Mesendoderm (in vitro differentiated cells): ENCODE measurements at regions not wholly inside any gene's neighbourhood (a gene's known extent, or its start where the extent isn't known, plus 50 kb on each side); places are given as distances from the start of the nearest gene placed in this dataset.

Experiments used
- DNase-seq: peaks from one replicate; pipeline ENCODE4 v3.0.0; 2013
- H2AK5ac ChIP-seq: 2 replicates; pipeline ENCODE4 v1.6.1; 2013; ENCODE audit warnings: low read length, inconsistent platforms
- H2BK120ac ChIP-seq: 2 replicates; pipeline ENCODE4 v1.6.1; 2013; ENCODE audit warnings: low read depth, mild to moderate bottlenecking, low read length, moderate library complexity, mixed read lengths
- H2BK15ac ChIP-seq: replicated peaks from 2 replicates; pipeline ENCODE4 v1.6.1; 2013; ENCODE audit warnings: low read depth, mild to moderate bottlenecking, moderate library complexity
- H2BK5ac ChIP-seq: 2 replicates; pipeline ENCODE4 v1.6.1; 2013; ENCODE audit warnings: low read length, inconsistent platforms
- H3K18ac ChIP-seq: 2 replicates; pipeline ENCODE4 v1.6.1; 2013; ENCODE audit warnings: mild to moderate bottlenecking, low read length, mixed read lengths
- H3K23ac ChIP-seq: one replicate; pipeline ENCODE4 v1.6.1; 2013; ENCODE audit warnings: low read length
- H3K27ac ChIP-seq: 2 replicates; pipeline ENCODE4 v1.5.1; 2013; ENCODE audit warnings: low read depth, mild to moderate bottlenecking, inconsistent platforms, low read length, moderate library complexity
- H3K27me3 ChIP-seq: 2 replicates; pipeline ENCODE4 v1.6.1; 2013; ENCODE audit warnings: low read length, control low read depth, mild to moderate bottlenecking, inconsistent platforms; ENCODE audit not compliant: insufficient read depth, poor library complexity
- H3K36me3 ChIP-seq: 2 replicates; pipeline ENCODE4 v1.6.1; 2013; ENCODE audit warnings: low read length, inconsistent platforms; ENCODE audit not compliant: control insufficient read depth, insufficient read depth
- H3K4ac ChIP-seq: one replicate; pipeline ENCODE4 v1.6.1; 2013; ENCODE audit warnings: low read depth, mild to moderate bottlenecking, low read length, moderate library complexity
- H3K4me1 ChIP-seq: 2 replicates; pipeline ENCODE4 v1.6.1; 2013; ENCODE audit warnings: low read depth, low read length, inconsistent platforms; ENCODE audit not compliant: control insufficient read depth
- H3K4me2 ChIP-seq: 2 replicates; pipeline ENCODE4 v1.6.1; 2013; ENCODE audit warnings: low read length
- H3K4me3 ChIP-seq: 2 replicates; pipeline ENCODE4 v1.5.1; 2013; ENCODE audit warnings: mild to moderate bottlenecking, low read length
- H3K56ac ChIP-seq: one replicate; pipeline ENCODE4 v1.6.1; 2013; ENCODE audit warnings: low read length
- H3K79me1 ChIP-seq: 2 replicates; pipeline ENCODE4 v1.6.1; 2013; ENCODE audit warnings: low read length, inconsistent platforms
- H3K79me2 ChIP-seq: 2 replicates; pipeline ENCODE4 v1.6.1; 2013; ENCODE audit warnings: mild to moderate bottlenecking, low read length; ENCODE audit not compliant: control insufficient read depth, insufficient read depth
- H3K9ac ChIP-seq: 2 replicates; pipeline ENCODE4 v1.6.1; 2013; ENCODE audit warnings: low read length, inconsistent platforms
- H4K5ac ChIP-seq: one replicate; pipeline ENCODE4 v1.6.1; 2013; ENCODE audit warnings: low read length
- H4K8ac ChIP-seq: one replicate; pipeline ENCODE4 v1.6.1; 2013; ENCODE audit warnings: low read depth, mild to moderate bottlenecking, control low read depth, low read length, moderate library complexity
- WGBS: extraction: QIAGEN DNeasy Blood & Tissue Kit; methylation state at CpG from one replicate; pipeline ENCODE4 v1.1.7; 2013; ENCODE audit warnings: low lambda C conversion rate, missing lambda C conversion rate; ENCODE audit not compliant: insufficient coverage; ENCODE audit errors: extremely low coverage; 5-methylcytosine and 5-hydroxymethylcytosine counted together

DNA sequence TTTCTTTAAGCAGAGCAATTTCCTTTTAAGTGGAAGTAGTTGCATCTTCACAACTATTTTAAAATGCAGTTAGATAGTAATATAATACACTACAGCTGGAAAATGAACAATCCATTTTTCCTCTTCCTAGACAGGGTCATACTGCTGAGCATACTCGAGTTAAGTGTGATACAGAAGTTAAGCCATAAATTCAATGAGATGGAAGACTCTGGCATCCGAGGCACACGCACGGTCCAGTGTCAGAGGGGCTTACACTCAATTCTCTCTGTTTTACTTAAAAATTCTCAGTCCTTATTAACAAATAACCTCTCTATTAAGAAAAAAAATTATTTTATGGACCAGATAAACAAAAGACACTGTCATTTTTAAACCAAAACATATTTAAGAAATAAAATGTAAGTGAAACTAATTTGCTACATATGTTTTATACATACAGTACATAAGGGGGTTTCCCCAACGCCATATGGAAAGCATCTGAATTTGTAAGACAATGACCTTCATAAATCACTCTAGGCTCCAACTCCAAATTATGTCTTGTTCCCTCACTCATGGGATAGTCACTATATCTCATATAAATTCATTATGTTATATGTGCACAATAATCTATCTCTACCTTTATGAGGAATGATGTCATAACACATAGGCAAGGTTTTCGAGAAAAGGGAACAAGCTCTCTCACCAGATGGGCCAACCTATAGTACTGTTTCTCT is 315.3 kb downstream of the PAPSS1 start:
- DNase-seq = no peak
- no peak overlapping the region for H3K23ac ChIP-seq
- H4K8ac ChIP-seq = no peak overlapping the region
- H3K4me2 ChIP-seq = no peak overlapping the region
- no peak overlapping the region for H3K56ac ChIP-seq
- H3K79me2 ChIP-seq = no peaks in the 10 kb centered on the region
- WGBS = no CpG with 5 or more reads among the region's 6 CpGs
- H2BK15ac ChIP-seq = no peak overlapping the region
- no peak overlapping the region for H3K4ac ChIP-seq
- no peak overlapping the region for H2BK5ac ChIP-seq
- no peaks in the 10 kb centered on the region for H3K27me3 ChIP-seq
- H3K36me3 ChIP-seq = no peaks in the 10 kb centered on the region
- no peak overlapping the region for H2AK5ac ChIP-seq
- H4K5ac ChIP-seq = no peak overlapping the region
- H3K9ac ChIP-seq = no peak overlapping the region
- H3K4me1 ChIP-seq = no peaks in the 10 kb centered on the region
- no peak overlapping the region for H2BK120ac ChIP-seq
- H3K18ac ChIP-seq = no peak overlapping the region
- H3K27ac ChIP-seq = no peak overlapping the region
- no peaks in the 10 kb centered on the region for H3K79me1 ChIP-seq
- H3K4me3 ChIP-seq = no peak overlapping the region

DNA sequence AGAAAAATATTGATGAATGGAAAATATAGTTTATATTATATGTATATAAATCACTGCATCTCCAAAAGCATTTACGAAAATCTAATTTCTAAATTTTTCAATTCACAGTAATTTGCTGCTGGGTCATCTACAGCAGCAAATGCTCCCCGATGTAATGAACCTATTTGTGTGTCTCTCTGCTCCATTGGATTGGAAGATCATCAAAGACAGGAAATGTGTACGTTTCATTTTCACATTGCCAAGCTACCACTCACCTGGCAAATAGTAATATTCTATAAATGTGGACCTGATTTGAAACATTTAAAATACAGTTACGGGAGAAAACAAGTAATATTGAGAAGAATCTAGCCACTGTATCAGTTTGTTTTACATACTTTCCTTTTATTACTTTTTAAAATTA is 317.7 kb downstream of the PAPSS1 start:
- Histone ChIP-seq H3K27ac (no peak overlapping the region), H2BK15ac (no peak overlapping the region), H3K9ac (no peak overlapping the region), H3K4me3 (no peak overlapping the region), H3K56ac (no peak overlapping the region), H2BK5ac (no peak overlapping the region), H2BK120ac (no peak overlapping the region), H3K27me3 (no peaks in the 10 kb centered on the region), H3K4ac (no peak overlapping the region), H3K36me3 (no peaks in the 10 kb centered on the region), H3K18ac (no peak overlapping the region), H3K23ac (no peak overlapping the region), H4K8ac (no peak overlapping the region), H3K79me1 (no peaks in the 10 kb centered on the region), H3K4me1 (no peaks in the 10 kb centered on the region), H3K79me2 (no peaks in the 10 kb centered on the region), H4K5ac (no peak overlapping the region), H2AK5ac (no peak overlapping the region), H3K4me2 (no peak overlapping the region)
- no CpG with 5 or more reads among the region's 4 CpGs for WGBS
- DNase-seq = no peak

DNA sequence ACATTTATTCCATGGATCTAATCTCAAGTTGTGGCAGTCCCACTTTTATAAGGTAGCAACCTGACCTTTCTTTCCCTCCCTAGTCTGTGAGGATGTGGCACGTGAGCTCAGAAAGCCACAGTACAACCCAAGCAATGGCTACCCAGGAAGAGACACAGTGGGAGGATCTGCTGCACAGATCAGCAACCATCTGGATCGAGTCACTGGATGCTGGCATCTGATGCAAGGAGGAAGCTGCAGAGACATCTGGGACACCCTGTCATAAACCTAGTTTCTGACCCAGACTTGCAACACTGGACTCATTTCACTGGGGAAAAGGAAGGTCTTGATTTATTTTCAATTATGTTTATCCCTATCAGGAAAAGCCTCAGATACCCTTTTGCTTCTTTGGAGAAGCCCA is 327.1 kb downstream of the PAPSS1 start:
- H3K18ac ChIP-seq = no peak overlapping the region
- peak overlapping the region; percentile 19 for H4K5ac ChIP-seq
- no peak overlapping the region for H4K8ac ChIP-seq
- H2BK15ac ChIP-seq = no peak overlapping the region
- WGBS = no CpG with 5 or more reads among the region's 2 CpGs
- no peaks in the 10 kb centered on the region for H3K36me3 ChIP-seq
- H3K4ac ChIP-seq = no peak overlapping the region
- DNase-seq = no peak
- H3K9ac ChIP-seq = no peak overlapping the region
- no peak overlapping the region for H3K4me2 ChIP-seq
- no peak overlapping the region for H3K23ac ChIP-seq
- no peaks in the 10 kb centered on the region for H3K4me1 ChIP-seq
- H3K27me3 ChIP-seq = no peaks in the 10 kb centered on the region
- H3K27ac ChIP-seq = no peak overlapping the region
- no peaks in the 10 kb centered on the region for H3K79me1 ChIP-seq
- no peak overlapping the region for H3K4me3 ChIP-seq
- no peak overlapping the region for H2BK5ac ChIP-seq
- no peak overlapping the region for H3K56ac ChIP-seq
- no peak overlapping the region for H2BK120ac ChIP-seq
- H2AK5ac ChIP-seq = no peak overlapping the region
- no peaks in the 10 kb centered on the region for H3K79me2 ChIP-seq

DNA sequence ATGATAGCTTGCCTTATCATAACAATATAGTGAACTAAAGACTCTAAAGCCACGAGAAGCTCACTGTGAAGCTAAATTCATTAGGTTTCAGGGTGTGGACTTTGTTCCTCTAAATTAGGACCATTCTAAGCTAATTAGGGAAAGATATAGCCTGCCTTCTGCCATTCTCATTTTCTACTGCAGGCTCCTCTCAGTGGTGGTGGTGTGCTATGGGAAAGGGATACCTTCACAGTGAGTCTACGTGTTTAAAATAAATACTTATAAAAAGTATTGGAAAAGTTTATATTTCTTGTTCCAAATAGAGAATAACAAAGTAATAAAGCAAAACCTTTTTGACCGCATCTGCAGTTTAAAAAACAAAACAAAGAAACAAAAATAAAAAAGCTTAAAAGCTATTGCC is 327.7 kb downstream of the PAPSS1 start:
- no peaks in the 10 kb centered on the region for H3K79me2 ChIP-seq
- H3K56ac ChIP-seq = no peak overlapping the region
- no peak overlapping the region for H3K4me3 ChIP-seq
- no peak overlapping the region for H4K8ac ChIP-seq
- H3K27me3 ChIP-seq = no peaks in the 10 kb centered on the region
- no peak overlapping the region for H2BK5ac ChIP-seq
- H3K4ac ChIP-seq = no peak overlapping the region
- no peak for DNase-seq
- no peak overlapping the region for H2BK120ac ChIP-seq
- no peak overlapping the region for H3K23ac ChIP-seq
- H3K4me1 ChIP-seq = no peaks in the 10 kb centered on the region
- no peak overlapping the region for H3K18ac ChIP-seq
- no peaks in the 10 kb centered on the region for H3K36me3 ChIP-seq
- no peak overlapping the region for H3K27ac ChIP-seq
- H3K4me2 ChIP-seq = no peak overlapping the region
- H4K5ac ChIP-seq = no peak overlapping the region
- H2BK15ac ChIP-seq = no peak overlapping the region
- H3K9ac ChIP-seq = no peak overlapping the region
- WGBS = no CpG with 5 or more reads among the region's 3 CpGs
- H2AK5ac ChIP-seq = no peak overlapping the region
- H3K79me1 ChIP-seq = no peaks in the 10 kb centered on the region

DNA sequence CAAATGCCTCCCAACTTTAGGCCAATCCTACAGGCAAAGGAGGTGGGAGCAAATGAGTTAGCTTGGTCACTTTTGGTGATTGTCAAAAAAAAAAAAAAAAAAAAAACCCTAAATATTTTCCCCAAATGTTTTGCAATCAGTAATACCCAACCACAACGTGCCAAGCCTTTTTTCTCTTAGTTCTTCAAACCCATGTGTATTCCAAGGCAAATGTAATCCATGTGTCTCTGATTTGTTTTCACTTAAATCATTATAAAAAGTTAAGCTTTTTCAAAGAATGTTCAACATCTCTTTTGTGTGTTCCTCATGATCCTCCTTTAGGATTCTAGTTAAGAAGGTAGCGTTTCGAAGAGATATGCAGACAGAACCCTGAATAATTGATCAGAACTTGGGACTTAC is 328.4 kb downstream of the PAPSS1 start:
- H3K4ac ChIP-seq = no peak overlapping the region
- no peak overlapping the region for H3K4me2 ChIP-seq
- no peaks in the 10 kb centered on the region for H3K79me1 ChIP-seq
- no peak overlapping the region for H3K56ac ChIP-seq
- no peak overlapping the region for H3K27ac ChIP-seq
- H3K4me1 ChIP-seq = no peaks in the 10 kb centered on the region
- H3K23ac ChIP-seq = no peak overlapping the region
- no peak overlapping the region for H2BK120ac ChIP-seq
- no peak for DNase-seq
- no peak overlapping the region for H4K8ac ChIP-seq
- H3K27me3 ChIP-seq = no peaks in the 10 kb centered on the region
- H4K5ac ChIP-seq = no peak overlapping the region
- H3K36me3 ChIP-seq = no peaks in the 10 kb centered on the region
- no peak overlapping the region for H3K18ac ChIP-seq
- H3K79me2 ChIP-seq = no peaks in the 10 kb centered on the region
- no peak overlapping the region for H2BK5ac ChIP-seq
- WGBS = no CpG with 5 or more reads among the region's 3 CpGs
- H2AK5ac ChIP-seq = no peak overlapping the region
- H3K9ac ChIP-seq = no peak overlapping the region
- H2BK15ac ChIP-seq = no peak overlapping the region
- H3K4me3 ChIP-seq = no peak overlapping the region

DNA sequence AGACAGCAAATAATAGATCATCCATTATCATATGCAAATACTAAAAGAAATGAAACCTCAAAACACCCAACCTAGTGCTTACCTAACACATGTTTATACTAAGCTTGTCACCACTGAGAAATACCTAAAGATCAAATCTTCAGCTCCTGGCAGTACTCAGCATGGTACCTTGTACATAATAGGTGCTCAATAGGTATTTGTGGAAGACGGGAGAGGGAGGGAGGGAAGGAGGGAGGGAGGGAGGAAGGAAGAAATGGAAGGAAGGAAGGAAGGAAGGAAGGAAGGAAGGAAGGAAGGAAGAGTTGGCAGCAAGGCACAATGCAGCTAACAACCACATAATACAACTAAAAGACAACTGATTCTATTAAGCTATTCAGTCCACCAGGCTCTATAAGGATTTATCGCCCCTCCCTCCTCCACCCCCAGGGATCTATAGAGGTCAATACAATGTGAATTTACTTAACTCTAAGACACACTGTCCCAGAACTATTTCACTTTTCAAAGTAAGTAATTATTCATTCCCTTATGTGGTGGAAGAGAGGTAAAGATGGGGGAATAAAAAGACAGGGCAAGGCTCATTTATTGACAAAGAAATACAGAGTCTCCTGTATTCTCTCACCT is 328.9 kb downstream of the PAPSS1 start:
- no peak overlapping the region for H4K5ac ChIP-seq
- H3K4me2 ChIP-seq = no peak overlapping the region
- no peak overlapping the region for H3K27ac ChIP-seq
- H3K36me3 ChIP-seq = no peaks in the 10 kb centered on the region
- no peaks in the 10 kb centered on the region for H3K4me1 ChIP-seq
- H2AK5ac ChIP-seq = no peak overlapping the region
- H2BK120ac ChIP-seq = no peak overlapping the region
- H3K9ac ChIP-seq = no peak overlapping the region
- H3K79me1 ChIP-seq = no peaks in the 10 kb centered on the region
- H3K23ac ChIP-seq = no peak overlapping the region
- H3K18ac ChIP-seq = no peak overlapping the region
- H3K56ac ChIP-seq = no peak overlapping the region
- H2BK5ac ChIP-seq = no peak overlapping the region
- no peak overlapping the region for H3K4me3 ChIP-seq
- no peak overlapping the region for H3K4ac ChIP-seq
- H4K8ac ChIP-seq = no peak overlapping the region
- no peaks in the 10 kb centered on the region for H3K79me2 ChIP-seq
- no peak for DNase-seq
- WGBS = 100% methylated on average over 1 of the region's 2 CpGs
- H2BK15ac ChIP-seq = no peak overlapping the region
- H3K27me3 ChIP-seq = no peaks in the 10 kb centered on the region
